ENCODE measurements at regions not wholly inside any gene's neighbourhood (a gene's known extent, or its start where the extent isn't known, plus 50 kb on each side); places are given as distances from the start of the nearest gene placed in this dataset.
"Not testable (repeated sequence)": the region's sequence is repeated elsewhere in the genome, so short reads cannot be mapped to it uniquely, and the experiment has no call there.

GRCh38 chr11:45402049-45402630 is 116.0 kb upstream of the SYT13 start:
- no peak for DNase-seq

- DNase-seq: no peak
Observed at GRCh38 chr11:45400591-45400990, 114.5 kb upstream of the SYT13 start.

- peak; percentile 73 for DNase-seq
Observed at GRCh38 chr11:45399166-45399565, 113.0 kb upstream of the SYT13 start.

- DNase-seq: no peak
Observed at GRCh38 chr11:45398325-45398724, 112.2 kb upstream of the SYT13 start.

GRCh38 chr11:45396394-45396793 is 110.3 kb upstream of the SYT13 start:
- DNase-seq: peak; percentile 64

- DNase-seq: peak; percentile 64
Observed at GRCh38 chr11:45395947-45396346, 109.8 kb upstream of the SYT13 start.

GRCh38 chr11:45395421-45395820 is 109.3 kb upstream of the SYT13 start:
- no peak for DNase-seq

- DNase-seq: no peak
Observed at GRCh38 chr11:45394294-45395085, 108.3 kb upstream of the SYT13 start.

- DNase-seq: no peak
Observed at GRCh38 chr11:45393826-45394225, 107.7 kb upstream of the SYT13 start.

GRCh38 chr11:45393334-45393733 is 107.2 kb upstream of the SYT13 start:
- no peak for DNase-seq

GRCh38 chr11:45392591-45393091 is 106.5 kb upstream of the SYT13 start:
- DNase-seq: peak; percentile 25

- no peak for DNase-seq
Observed at GRCh38 chr11:45392154-45392553, 106.0 kb upstream of the SYT13 start.

GRCh38 chr11:45391168-45391850 is 105.2 kb upstream of the SYT13 start:
- DNase-seq: no peak

GRCh38 chr11:45390407-45390806 is 104.3 kb upstream of the SYT13 start:
- peak; percentile 89 for DNase-seq

- no peak for DNase-seq
Observed at GRCh38 chr11:45388472-45388871, 102.3 kb upstream of the SYT13 start.

GRCh38 chr11:45387885-45388284 is 101.7 kb upstream of the SYT13 start:
- not testable (repeated sequence) for DNase-seq

GRCh38 chr11:45386972-45387371 is 100.8 kb upstream of the SYT13 start:
- DNase-seq: no peak

GRCh38 chr11:45385844-45386243 is 99.7 kb upstream of the SYT13 start:
- no peak for DNase-seq

- DNase-seq: no peak
Observed at GRCh38 chr11:45385423-45385822, 99.3 kb upstream of the SYT13 start.

GRCh38 chr11:45384711-45385241 is 98.6 kb upstream of the SYT13 start:
- no peak for DNase-seq

GRCh38 chr11:45384016-45384415 is 97.9 kb upstream of the SYT13 start:
- DNase-seq: no peak

GRCh38 chr11:45383224-45383623 is 97.1 kb upstream of the SYT13 start:
- peak; percentile 55 for DNase-seq

GRCh38 chr11:45382133-45382878 is 96.2 kb upstream of the SYT13 start:
- no peak for DNase-seq

Data from NCI-H69 (cell line).